Fibroblast of villous mesenchyme (primary cell): ENCODE measurements at regions not wholly inside any gene's neighbourhood (a gene's known extent, or its start where the extent isn't known, plus 50 kb on each side); places are given as distances from the start of the nearest gene placed in this dataset.

Source experiments
- DNase-seq: peaks from one replicate; pipeline ENCODE4 v3.0.0-alpha.2; 2010; ENCODE audit warnings: low read depth
- H3K4me3 ChIP-seq: 2 replicates; pipeline ENCODE4 v1.5.1; 2011; ENCODE audit warnings: low read depth, mild to moderate bottlenecking, low read length
- CTCF ChIP-seq: IDR thresholded peaks from 2 replicates; pipeline ENCODE4 v1.5.1; 2012; ENCODE audit warnings: low read depth, mild to moderate bottlenecking, low read length; ENCODE audit not compliant: insufficient read depth

- TF ChIP-seq CTCF = no peak
- DNase-seq = no peak
- no peak overlapping the region for H3K4me3 ChIP-seq
Observed at GRCh38 chr1:83671586-83671985, 327.3 kb downstream of the TTLL7 start.

- H3K4me3 ChIP-seq = no peak overlapping the region
- no peak for TF ChIP-seq CTCF
- DNase-seq = no peak
Observed at GRCh38 chr1:83670909-83671565, 327.9 kb downstream of the TTLL7 start.

GRCh38 chr1:83641796-83642443 lies 357.0 kb downstream of the TTLL7 start:
- no peak for TF ChIP-seq CTCF
- DNase-seq = no peak
- no peak overlapping the region for H3K4me3 ChIP-seq

GRCh38 chr1:83641206-83641658 lies 357.7 kb downstream of the TTLL7 start:
- no peak overlapping the region for H3K4me3 ChIP-seq
- TF ChIP-seq CTCF = no peak
- DNase-seq = peak; percentile 3

GRCh38 chr1:83639785-83640184 lies 359.1 kb downstream of the TTLL7 start:
- DNase-seq = no peak
- TF ChIP-seq CTCF = no peak
- H3K4me3 ChIP-seq = no peak overlapping the region

- no peak for TF ChIP-seq CTCF
- H3K4me3 ChIP-seq = no peak overlapping the region
- DNase-seq = no peak
Observed at GRCh38 chr1:83637586-83637985, 361.3 kb downstream of the TTLL7 start.
